ENCODE measurements at regions not wholly inside any gene's neighbourhood (a gene's known extent, or its start where the extent isn't known, plus 50 kb on each side); places are given as distances from the start of the nearest gene placed in this dataset.

DNA sequence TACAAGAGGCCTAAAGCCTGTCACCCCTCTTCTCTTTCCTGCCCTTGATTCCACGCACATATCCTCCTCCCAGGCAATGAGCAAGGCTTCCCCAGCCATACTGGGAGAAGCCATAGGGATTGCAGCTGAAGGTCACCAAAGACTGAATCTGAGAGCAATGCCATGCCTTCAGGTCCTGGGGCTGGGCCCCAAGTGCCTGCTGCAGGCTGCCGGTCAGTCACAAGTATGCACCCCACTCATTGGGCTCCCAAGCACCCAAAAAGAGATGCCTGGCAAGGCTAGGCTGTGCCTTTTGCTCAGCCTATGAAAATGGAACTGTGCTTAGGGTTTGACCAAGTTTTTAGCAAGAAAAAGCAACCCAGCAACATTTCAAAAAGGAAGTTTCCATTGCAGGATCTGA, 210.6 kb upstream of the MAMLD1 start:
- TF ChIP-seq CTCF (IDR thresholded peaks at IDR 0.05; ENCODE audit: insufficient read depth, low read length) = no peak
- TF ChIP-seq, protein P1, sequence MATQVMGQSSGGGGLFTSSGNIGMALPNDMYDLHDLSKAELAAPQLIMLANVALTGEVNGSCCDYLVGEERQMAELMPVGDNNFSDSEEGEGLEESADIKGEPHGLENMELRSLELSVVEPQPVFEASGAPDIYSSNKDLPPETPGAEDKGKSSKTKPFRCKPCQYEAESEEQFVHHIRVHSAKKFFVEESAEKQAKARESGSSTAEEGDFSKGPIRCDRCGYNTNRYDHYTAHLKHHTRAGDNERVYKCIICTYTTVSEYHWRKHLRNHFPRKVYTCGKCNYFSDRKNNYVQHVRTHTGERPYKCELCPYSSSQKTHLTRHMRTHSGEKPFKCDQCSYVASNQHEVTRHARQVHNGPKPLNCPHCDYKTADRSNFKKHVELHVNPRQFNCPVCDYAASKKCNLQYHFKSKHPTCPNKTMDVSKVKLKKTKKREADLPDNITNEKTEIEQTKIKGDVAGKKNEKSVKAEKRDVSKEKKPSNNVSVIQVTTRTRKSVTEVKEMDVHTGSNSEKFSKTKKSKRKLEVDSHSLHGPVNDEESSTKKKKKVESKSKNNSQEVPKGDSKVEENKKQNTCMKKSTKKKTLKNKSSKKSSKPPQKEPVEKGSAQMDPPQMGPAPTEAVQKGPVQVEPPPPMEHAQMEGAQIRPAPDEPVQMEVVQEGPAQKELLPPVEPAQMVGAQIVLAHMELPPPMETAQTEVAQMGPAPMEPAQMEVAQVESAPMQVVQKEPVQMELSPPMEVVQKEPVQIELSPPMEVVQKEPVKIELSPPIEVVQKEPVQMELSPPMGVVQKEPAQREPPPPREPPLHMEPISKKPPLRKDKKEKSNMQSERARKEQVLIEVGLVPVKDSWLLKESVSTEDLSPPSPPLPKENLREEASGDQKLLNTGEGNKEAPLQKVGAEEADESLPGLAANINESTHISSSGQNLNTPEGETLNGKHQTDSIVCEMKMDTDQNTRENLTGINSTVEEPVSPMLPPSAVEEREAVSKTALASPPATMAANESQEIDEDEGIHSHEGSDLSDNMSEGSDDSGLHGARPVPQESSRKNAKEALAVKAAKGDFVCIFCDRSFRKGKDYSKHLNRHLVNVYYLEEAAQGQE (IDR thresholded peaks at IDR 0.05; ENCODE audit: insufficient replicate concordance, low read depth) = no peak
- no peak for TF ChIP-seq POLR2AphosphoS5 (IDR thresholded peaks at IDR 0.05; ENCODE audit: low read depth)
- TF ChIP-seq SPI1 (IDR thresholded peaks at IDR 0.05; ENCODE audit: borderline replicate concordance, low read depth) = no peak
- no peak for TF ChIP-seq GABPA (IDR thresholded peaks at IDR 0.05; ENCODE audit: low read depth)
